Cardiac septum (tissue), 1 donor: ENCODE measurements at regions not wholly inside any gene's neighbourhood (a gene's known extent, or its start where the extent isn't known, plus 50 kb on each side); places are given as distances from the start of the nearest gene placed in this dataset.

Source experiments
- DNase-seq: peaks from one replicate; pipeline ENCODE4 v3.0.0-alpha.2; 2020; ENCODE audit warnings: low spot score
- intact Hi-C: fragments of 100-400 bp; cut with DNase I; formaldehyde crosslinking; loops from one replicate; pipeline ENCODE4 v1.14.0; 2022
- donor health status: DM: no; HTN: no; CAD: no.

- DNase-seq, result no peak
- intact Hi-C loops, result no loop called here
These were observed 649.3 kb downstream of the STPG2 start for GRCh38 chr4:97493815-97494518.

GRCh38 chr4:97496298-97496873 lies 646.9 kb downstream of the STPG2 start:
- intact Hi-C loops, result no loop called here
- DNase-seq, result no peak

GRCh38 chr4:97498875-97499274 lies 644.4 kb downstream of the STPG2 start:
- intact Hi-C loops, result no loop called here
- no peak for DNase-seq

GRCh38 chr4:97500423-97500822 lies 642.9 kb downstream of the STPG2 start:
- no peak for DNase-seq
- intact Hi-C loops, result no loop called here

GRCh38 chr4:97504713-97505112 lies 638.6 kb downstream of the STPG2 start:
- intact Hi-C loops, result no loop called here
- no peak for DNase-seq

GRCh38 chr4:97507587-97508245 lies 635.6 kb downstream of the STPG2 start:
- no peak for DNase-seq
- intact Hi-C loops, result no loop called here
